AG09309 (cell line): ENCODE measurements at regions not wholly inside any gene's neighbourhood (a gene's known extent, or its start where the extent isn't known, plus 50 kb on each side); places are given as distances from the start of the nearest gene placed in this dataset.

Experiments used
- DNase-seq: peaks from one replicate; pipeline ENCODE4 v3.0.0-alpha.2; 2010; ENCODE audit warnings: low read depth
- H3K4me3 ChIP-seq: 2 replicates; pipeline ENCODE4 v1.5.1; 2011; ENCODE audit warnings: mild to moderate bottlenecking, low read depth, low read length, moderate library complexity; ENCODE audit not compliant: control insufficient read depth
- CTCF ChIP-seq: IDR thresholded peaks from 2 replicates; pipeline ENCODE4 v1.5.1; 2011; ENCODE audit warnings: mild to moderate bottlenecking, low read depth, low read length, inconsistent platforms; ENCODE audit not compliant: insufficient read depth, control insufficient read depth; ENCODE audit errors: missing control alignments

GRCh38 chr16:80164966-80165550, 375.7 kb upstream of the DYNLRB2 start:
- H3K4me3 ChIP-seq, result no peak overlapping the region
- no peak for TF ChIP-seq CTCF

DNA sequence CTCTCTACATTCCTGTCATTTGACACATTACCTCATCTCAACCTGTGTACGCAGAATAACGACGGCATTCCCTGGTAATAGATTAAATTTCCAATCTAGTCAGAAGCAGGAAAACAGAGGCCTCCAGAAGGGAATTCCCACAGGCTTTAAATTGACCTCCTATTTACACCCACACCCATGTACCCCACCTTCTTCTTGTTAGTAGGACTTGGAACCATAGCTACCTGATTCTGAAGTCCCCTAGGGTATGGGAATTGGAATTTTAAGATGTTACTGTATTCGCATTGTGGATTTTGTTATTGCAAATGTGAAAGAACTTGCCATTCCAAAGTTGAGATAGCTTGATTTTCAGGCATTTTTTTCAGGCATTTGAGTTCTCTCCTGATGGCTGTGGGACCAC, 377.5 kb upstream of the DYNLRB2 start:
- TF ChIP-seq CTCF, result no peak
- no peak overlapping the region for H3K4me3 ChIP-seq
- DNase-seq, result no peak

More at GRCh38 chr16:80164966-80165550, 375.7 kb upstream of the DYNLRB2 start:
- no peak for DNase-seq

- no peak for DNase-seq
- no peak overlapping the region for H3K4me3 ChIP-seq
- no peak for TF ChIP-seq CTCF
Measured at GRCh38 chr16:80161799-80162739, 378.7 kb upstream of the DYNLRB2 start.

- no peak overlapping the region for H3K4me3 ChIP-seq
- no peak for TF ChIP-seq CTCF
- DNase-seq, result no peak
Measured at GRCh38 chr16:80158766-80159165, 382.0 kb upstream of the DYNLRB2 start.

GRCh38 chr16:80151722-80152111, 389.1 kb upstream of the DYNLRB2 start:
- TF ChIP-seq CTCF, result no peak
- no peak for DNase-seq
- no peak overlapping the region for H3K4me3 ChIP-seq

GRCh38 chr16:80150978-80151721, 389.6 kb upstream of the DYNLRB2 start:
- peak; percentile 73 for DNase-seq
- H3K4me3 ChIP-seq, result no peak overlapping the region
- no peak for TF ChIP-seq CTCF
